IMR-90 (cell line): ENCODE measurements at regions not wholly inside any gene's neighbourhood (a gene's known extent, or its start where the extent isn't known, plus 50 kb on each side); places are given as distances from the start of the nearest gene placed in this dataset.

Experiments used
- ATAC-seq: fragments of 200-7000 bp; cut with Tn5 transposase; 2 replicates; pipeline ENCODE4 v1.9.1; 2020; ENCODE audit warnings: low read depth, mild to moderate bottlenecking, moderate library complexity
- BruUV-seq: library from RNA; stranded (reverse); fragments of 400-500 nt; replicated peaks from 2 replicates; lab custom pipeline; 2021; lab: Mats Ljungman, UMichigan
- CTCF ChIA-PET: fragments of 300-600 bp; formaldehyde crosslinking; extraction: SDS; loops from one replicate; lab custom pipeline; 2021; ENCODE audit warnings: antibody characterized with exemption; lab: Yijun Ruan, JAX
- POLR2A ChIA-PET: fragments of 300-600 bp; sonication (Branson Sonifier 250); formaldehyde crosslinking; loops from one replicate; lab custom pipeline; 2022; ENCODE audit warnings: antibody characterized with exemption; ENCODE audit not compliant: unreplicated experiment; lab: Charles Lee
- DNase-seq: peaks from one replicate; pipeline ENCODE4 v3.0.0; 2013
- H2AFZ ChIP-seq: replicated peaks from 2 replicates; pipeline ENCODE3; 2013; ENCODE audit warnings: low read length, mild to moderate bottlenecking; ENCODE audit not compliant: poor library complexity
- H2AK5ac ChIP-seq: 2 replicates; pipeline ENCODE4 v1.6.1; 2013; ENCODE audit warnings: low read depth, low read length, inconsistent platforms
- H2AK9ac ChIP-seq: replicated peaks from 2 replicates; pipeline ENCODE3; 2013; ENCODE audit warnings: mild to moderate bottlenecking, low read depth, low read length, moderate library complexity; ENCODE audit not compliant: poor library complexity
- H2BK120ac ChIP-seq: 2 replicates; pipeline ENCODE4 v1.6.1; 2013; ENCODE audit warnings: low read depth, low read length, inconsistent platforms
- H2BK15ac ChIP-seq: 3 replicates; pipeline ENCODE4 v1.6.1; 2013; ENCODE audit warnings: low read depth, low read length, inconsistent platforms
- H2BK20ac ChIP-seq: 2 replicates; pipeline ENCODE4 v1.6.1; 2013; ENCODE audit warnings: low read depth, mild to moderate bottlenecking, inconsistent platforms, low read length, moderate library complexity
- H2BK5ac ChIP-seq: 2 replicates; pipeline ENCODE4 v1.6.1; 2013; ENCODE audit warnings: mild to moderate bottlenecking, low read depth, low read length, inconsistent platforms; ENCODE audit not compliant: poor library complexity, severe bottlenecking
- H3K14ac ChIP-seq: replicated peaks from 2 replicates; pipeline ENCODE4 v1.6.1; 2013; ENCODE audit warnings: low read depth, low read length, inconsistent platforms
- H3K18ac ChIP-seq: 2 replicates; pipeline ENCODE4 v1.6.1; 2013; ENCODE audit warnings: low read depth, low read length, control low read depth
- H3K23ac ChIP-seq: 2 replicates; pipeline ENCODE4 v1.6.1; 2013; ENCODE audit warnings: low read depth, low read length, inconsistent platforms
- H3K27ac ChIP-seq: 2 replicates; pipeline ENCODE4 v1.5.1; 2013; ENCODE audit warnings: mild to moderate bottlenecking, control low read depth, low read length; ENCODE audit not compliant: insufficient read depth
- H3K27me3 ChIP-seq: 2 replicates; pipeline ENCODE4 v1.6.1; 2013; ENCODE audit warnings: low read length; ENCODE audit not compliant: control insufficient read depth, insufficient read depth
- H3K36me3 ChIP-seq: 2 replicates; pipeline ENCODE4 v1.6.1; 2013; ENCODE audit warnings: low read length, mixed read lengths; ENCODE audit not compliant: control insufficient read depth, insufficient read depth
- H3K4ac ChIP-seq: 2 replicates; pipeline ENCODE4 v1.6.1; 2013; ENCODE audit warnings: low read depth, low read length, inconsistent platforms
- H3K4me1 ChIP-seq: 2 replicates; pipeline ENCODE4 v1.6.1; 2013; ENCODE audit warnings: low read length, mixed read lengths; ENCODE audit not compliant: control insufficient read depth, insufficient read depth
- H3K4me2 ChIP-seq: 2 replicates; pipeline ENCODE4 v1.6.1; 2013; ENCODE audit warnings: low read depth, mild to moderate bottlenecking, control low read depth, low read length, moderate library complexity
- H3K4me3 ChIP-seq: 2 replicates; pipeline ENCODE4 v1.5.1; 2013; ENCODE audit warnings: low read depth, mild to moderate bottlenecking, control low read depth, low read length, moderate library complexity; ENCODE audit not compliant: insufficient read depth
- H3K56ac ChIP-seq: 2 replicates; pipeline ENCODE4 v1.6.1; 2013; ENCODE audit warnings: low read length, inconsistent platforms; ENCODE audit not compliant: insufficient read depth; ENCODE audit errors: extremely low read depth
- H3K79me1 ChIP-seq, 2 experiments: 2 replicates each; pipeline ENCODE4 v1.6.1; 2013; ENCODE audit warnings: low read length in 2 of 2, inconsistent platforms in 1 of 2, low read depth in 1 of 2
- H3K9ac ChIP-seq: 2 replicates; pipeline ENCODE4 v1.6.1; 2013; ENCODE audit warnings: low read depth, low read length, control low read depth
- H3K9me1 ChIP-seq: 2 replicates; pipeline ENCODE4 v1.6.1; 2013; ENCODE audit warnings: low read length, inconsistent platforms; ENCODE audit not compliant: insufficient read depth
- H3K9me3 ChIP-seq: 2 replicates; pipeline ENCODE4 v1.6.1; 2013; ENCODE audit warnings: low read length; ENCODE audit not compliant: control insufficient read depth, insufficient read depth
- H4K20me1 ChIP-seq: 2 replicates; pipeline ENCODE4 v1.6.1; 2013; ENCODE audit warnings: low read length, inconsistent platforms; ENCODE audit not compliant: insufficient read depth
- H4K5ac ChIP-seq: 2 replicates; pipeline ENCODE4 v1.6.1; 2013; ENCODE audit warnings: mild to moderate bottlenecking, low read depth, low read length, control low read depth
- H4K8ac ChIP-seq, 2 experiments: 2 replicates each; pipeline ENCODE4 v1.6.1; 2013; ENCODE audit warnings: low read depth in 2 of 2, low read length in 2 of 2, control low read depth in 1 of 2, inconsistent platforms in 1 of 2
- H4K91ac ChIP-seq: 2 replicates; pipeline ENCODE4 v1.6.1; 2013; ENCODE audit warnings: low read depth, low read length, inconsistent platforms; ENCODE audit not compliant: insufficient read depth
- BHLHE40 ChIP-seq: fragments of 150-350 bp; IDR thresholded peaks from 2 replicates; pipeline ENCODE4 v1.6.1; 2016; ENCODE audit warnings: mild to moderate bottlenecking, low read depth, low read length
- CEBPB ChIP-seq: IDR thresholded peaks from 2 replicates; pipeline ENCODE4 v1.6.1; 2012; ENCODE audit warnings: low read depth, low read length, improper control_type of control experiment
- CHD1 ChIP-seq: IDR thresholded peaks from 2 replicates; pipeline ENCODE4 v1.6.1; 2012; ENCODE audit warnings: low read depth, low read length, improper control_type of control experiment
- FOS ChIP-seq: fragments of 150-350 bp; IDR thresholded peaks from 2 replicates; pipeline ENCODE4 v1.6.1; 2016; ENCODE audit warnings: low read depth, low read length
- MAFK ChIP-seq: IDR thresholded peaks from 2 replicates; pipeline ENCODE4 v1.6.1; 2012; ENCODE audit warnings: low read depth, low read length, improper control_type of control experiment
- MAZ ChIP-seq: IDR thresholded peaks from 2 replicates; pipeline ENCODE4 v1.6.1; 2012; ENCODE audit warnings: low read depth, mild to moderate bottlenecking, low read length, improper control_type of control experiment, moderate library complexity, borderline replicate concordance
- MXI1 ChIP-seq: IDR thresholded peaks from 2 replicates; pipeline ENCODE4 v1.6.1; 2012; ENCODE audit warnings: low read depth, mild to moderate bottlenecking, low read length, moderate library complexity, borderline replicate concordance
- NFE2L2 ChIP-seq: fragments of 150-350 bp; IDR thresholded peaks from 2 replicates; pipeline ENCODE4 v1.6.1; 2016; ENCODE audit warnings: low read depth, mild to moderate bottlenecking, low read length
- POLR2A ChIP-seq: IDR thresholded peaks from 2 replicates; pipeline ENCODE4 v1.6.1; 2012; ENCODE audit warnings: mild to moderate bottlenecking, low read depth, low read length
- RAD21 ChIP-seq: IDR thresholded peaks from 2 replicates; pipeline ENCODE4 v1.6.1; 2012; ENCODE audit warnings: low read length, improper control_type of control experiment
- RCOR1 ChIP-seq: IDR thresholded peaks from 2 replicates; pipeline ENCODE4 v1.6.1; 2012; ENCODE audit warnings: mild to moderate bottlenecking, low read length, improper control_type of control experiment; ENCODE audit not compliant: insufficient replicate concordance
- RFX5 ChIP-seq: IDR thresholded peaks from 2 replicates; pipeline ENCODE4 v1.8.0; 2012; ENCODE audit warnings: low read depth, mild to moderate bottlenecking, low read length, moderate library complexity
- SMC3 ChIP-seq: fragments of 150-350 bp; IDR thresholded peaks from 2 replicates; pipeline ENCODE4 v1.6.1; 2016; ENCODE audit warnings: low read depth, mild to moderate bottlenecking, antibody characterized with exemption, low read length, moderate library complexity
- WGBS, 2 experiments: methylation state at CpG; one replicate each; pipeline versions ENCODE4 v1.1.5 to v1.1.7; 2013; ENCODE audit warnings: missing lambda C conversion rate in 2 of 2; ENCODE audit not compliant: insufficient read length in 1 of 2; ENCODE audit errors: extremely low coverage in 2 of 2; 5-methylcytosine and 5-hydroxymethylcytosine counted together
- dilution Hi-C: fragments of 300-500 bp; cut with HindIII; formaldehyde crosslinking; loops from one replicate; pipeline ENCODE4 v1.14.3; 2018; ENCODE audit warnings: low sequenced_read_pairs; ENCODE audit not compliant: unreplicated experiment
- in situ Hi-C: fragments of 300-500 bp; cut with MboI; formaldehyde crosslinking; loops from 3 replicates; pipeline ENCODE4 v1.14.3; 2019; ENCODE audit warnings: low sequenced_read_pairs, inconsistent platforms, mixed read lengths
- intact Hi-C: fragments of 100-400 bp; cut with micrococcal nuclease; formaldehyde crosslinking; loops from 2 replicates; pipeline ENCODE4 v1.10.0; 2022
- TF ChIP-seq, protein P1 (sequence below): fragments of 150-350 bp; IDR thresholded peaks from 2 replicates; pipeline ENCODE4 v1.6.1; 2016; ENCODE audit warnings: low read depth, mild to moderate bottlenecking, low read length, moderate library complexity, borderline replicate concordance
- TF ChIP-seq, protein P2 (sequence below): conservative IDR thresholded peaks from 2 replicates; pipeline ENCODE4 v1.5.1; 2012; ENCODE audit warnings: mild to moderate bottlenecking, low read depth, low read length, improper control_type of control experiment
- TF ChIP-seq, protein P3 (sequence below): fragments of 150-350 bp; IDR thresholded peaks from 2 replicates; pipeline ENCODE4 v1.6.1; 2017; ENCODE audit warnings: mild to moderate bottlenecking, antibody characterized with exemption, low read length, low read depth

DNA sequence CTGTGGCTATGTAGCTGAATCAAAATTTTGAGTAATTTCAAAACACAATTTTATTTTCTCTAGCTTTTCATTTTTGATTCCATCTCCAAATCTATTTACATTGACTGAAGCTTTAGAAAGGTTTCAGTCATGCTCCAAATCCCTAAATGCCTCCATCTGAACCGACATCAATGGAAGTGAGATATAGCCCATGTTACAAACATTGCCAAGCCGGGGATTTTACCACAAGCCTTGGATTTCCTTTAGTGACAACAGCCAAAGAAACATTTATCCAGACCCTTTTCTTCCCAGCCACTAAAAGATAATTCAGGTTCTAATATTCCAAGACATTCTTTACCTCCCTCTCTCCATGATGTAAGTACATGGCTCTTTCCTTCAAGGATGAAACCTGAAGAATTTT lies 1087.7 kb upstream of the SEMA6A start:
- Histone ChIP-seq H2BK120ac (no peak overlapping the region), H3K9me3 (no peaks in the 10 kb centered on the region), H3K4me2 (no peak overlapping the region), H3K9me1 (no peaks in the 10 kb centered on the region), H4K5ac (no peak overlapping the region), H3K27me3 (no peaks in the 10 kb centered on the region), H2BK20ac (no peak overlapping the region), H3K56ac (no peak overlapping the region), H3K79me1 (no peaks in the 10 kb centered on the region), H3K18ac (no peak overlapping the region), H3K9ac (no peak overlapping the region), H4K20me1 (no peaks in the 10 kb centered on the region), H2AK9ac (no peak overlapping the region), H3K27ac (no peak overlapping the region), H3K4me3 (no peak overlapping the region), H3K14ac (no peak overlapping the region), H2AFZ (no peak overlapping the region), H3K23ac (no peak overlapping the region), H2BK15ac (no peak overlapping the region), H2AK5ac (no peak overlapping the region), H3K36me3 (no peaks in the 10 kb centered on the region), H4K8ac (no peak overlapping the region), H3K4me1 (no peaks in the 10 kb centered on the region), H4K91ac (no peak overlapping the region), H3K4ac (no peak overlapping the region), H2BK5ac (no peak overlapping the region)
- intact Hi-C loops = no loop called here
- POLR2A ChIA-PET = no interaction called here
- BruUV-seq = no TSS peak
- dilution Hi-C loops = no loop called here
- 20% methylated on average over 1 of the region's 2 CpGs; no CpG with 5 or more reads in 1 of the 2 experiments for WGBS, 2 experiments
- no peak for TF ChIP-seq CHD1
- no peak for TF ChIP-seq RFX5
- TF ChIP-seq, protein P1, sequence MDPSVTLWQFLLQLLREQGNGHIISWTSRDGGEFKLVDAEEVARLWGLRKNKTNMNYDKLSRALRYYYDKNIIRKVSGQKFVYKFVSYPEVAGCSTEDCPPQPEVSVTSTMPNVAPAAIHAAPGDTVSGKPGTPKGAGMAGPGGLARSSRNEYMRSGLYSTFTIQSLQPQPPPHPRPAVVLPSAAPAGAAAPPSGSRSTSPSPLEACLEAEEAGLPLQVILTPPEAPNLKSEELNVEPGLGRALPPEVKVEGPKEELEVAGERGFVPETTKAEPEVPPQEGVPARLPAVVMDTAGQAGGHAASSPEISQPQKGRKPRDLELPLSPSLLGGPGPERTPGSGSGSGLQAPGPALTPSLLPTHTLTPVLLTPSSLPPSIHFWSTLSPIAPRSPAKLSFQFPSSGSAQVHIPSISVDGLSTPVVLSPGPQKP = no peak
- TF ChIP-seq, protein P2, sequence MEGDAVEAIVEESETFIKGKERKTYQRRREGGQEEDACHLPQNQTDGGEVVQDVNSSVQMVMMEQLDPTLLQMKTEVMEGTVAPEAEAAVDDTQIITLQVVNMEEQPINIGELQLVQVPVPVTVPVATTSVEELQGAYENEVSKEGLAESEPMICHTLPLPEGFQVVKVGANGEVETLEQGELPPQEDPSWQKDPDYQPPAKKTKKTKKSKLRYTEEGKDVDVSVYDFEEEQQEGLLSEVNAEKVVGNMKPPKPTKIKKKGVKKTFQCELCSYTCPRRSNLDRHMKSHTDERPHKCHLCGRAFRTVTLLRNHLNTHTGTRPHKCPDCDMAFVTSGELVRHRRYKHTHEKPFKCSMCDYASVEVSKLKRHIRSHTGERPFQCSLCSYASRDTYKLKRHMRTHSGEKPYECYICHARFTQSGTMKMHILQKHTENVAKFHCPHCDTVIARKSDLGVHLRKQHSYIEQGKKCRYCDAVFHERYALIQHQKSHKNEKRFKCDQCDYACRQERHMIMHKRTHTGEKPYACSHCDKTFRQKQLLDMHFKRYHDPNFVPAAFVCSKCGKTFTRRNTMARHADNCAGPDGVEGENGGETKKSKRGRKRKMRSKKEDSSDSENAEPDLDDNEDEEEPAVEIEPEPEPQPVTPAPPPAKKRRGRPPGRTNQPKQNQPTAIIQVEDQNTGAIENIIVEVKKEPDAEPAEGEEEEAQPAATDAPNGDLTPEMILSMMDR = no peak
- no peak for TF ChIP-seq BHLHE40
- TF ChIP-seq SMC3 = no peak
- no peak for TF ChIP-seq CEBPB
- no peak for TF ChIP-seq FOS
- no peak for TF ChIP-seq MAZ
- TF ChIP-seq RAD21 = no peak
- no peak for TF ChIP-seq POLR2A
- TF ChIP-seq NFE2L2 = no peak
- TF ChIP-seq MXI1 = no peak
- TF ChIP-seq, protein P3, sequence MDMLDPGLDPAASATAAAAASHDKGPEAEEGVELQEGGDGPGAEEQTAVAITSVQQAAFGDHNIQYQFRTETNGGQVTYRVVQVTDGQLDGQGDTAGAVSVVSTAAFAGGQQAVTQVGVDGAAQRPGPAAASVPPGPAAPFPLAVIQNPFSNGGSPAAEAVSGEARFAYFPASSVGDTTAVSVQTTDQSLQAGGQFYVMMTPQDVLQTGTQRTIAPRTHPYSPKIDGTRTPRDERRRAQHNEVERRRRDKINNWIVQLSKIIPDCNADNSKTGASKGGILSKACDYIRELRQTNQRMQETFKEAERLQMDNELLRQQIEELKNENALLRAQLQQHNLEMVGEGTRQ = no peak
- no peak for TF ChIP-seq RCOR1
- no peak for TF ChIP-seq MAFK
- in situ Hi-C loops = no loop called here
- CTCF ChIA-PET = interaction anchor here (0.6 kb wide), 1 partner anchor 811 kb away, joined by 4 read pairs; no protein-coding TSS in a partner anchor
- ATAC-seq (no peak), DNase-seq (no peak)
